HG02588 (cell line): ENCODE measurements at regions not wholly inside any gene's neighbourhood (a gene's known extent, or its start where the extent isn't known, plus 50 kb on each side); places are given as distances from the start of the nearest gene placed in this dataset.
"Not testable (repeated sequence)": the region's sequence is repeated elsewhere in the genome, so short reads cannot be mapped to it uniquely, and the experiment has no call there.

Experiments used
- ATAC-seq: cut with Tn5 transposase; IDR thresholded peaks from one replicate; pipeline ENCODE4 v1.9.1; 2021; ENCODE audit warnings: mild to moderate bottlenecking, moderate library complexity; ENCODE audit not compliant: unreplicated experiment

DNA sequence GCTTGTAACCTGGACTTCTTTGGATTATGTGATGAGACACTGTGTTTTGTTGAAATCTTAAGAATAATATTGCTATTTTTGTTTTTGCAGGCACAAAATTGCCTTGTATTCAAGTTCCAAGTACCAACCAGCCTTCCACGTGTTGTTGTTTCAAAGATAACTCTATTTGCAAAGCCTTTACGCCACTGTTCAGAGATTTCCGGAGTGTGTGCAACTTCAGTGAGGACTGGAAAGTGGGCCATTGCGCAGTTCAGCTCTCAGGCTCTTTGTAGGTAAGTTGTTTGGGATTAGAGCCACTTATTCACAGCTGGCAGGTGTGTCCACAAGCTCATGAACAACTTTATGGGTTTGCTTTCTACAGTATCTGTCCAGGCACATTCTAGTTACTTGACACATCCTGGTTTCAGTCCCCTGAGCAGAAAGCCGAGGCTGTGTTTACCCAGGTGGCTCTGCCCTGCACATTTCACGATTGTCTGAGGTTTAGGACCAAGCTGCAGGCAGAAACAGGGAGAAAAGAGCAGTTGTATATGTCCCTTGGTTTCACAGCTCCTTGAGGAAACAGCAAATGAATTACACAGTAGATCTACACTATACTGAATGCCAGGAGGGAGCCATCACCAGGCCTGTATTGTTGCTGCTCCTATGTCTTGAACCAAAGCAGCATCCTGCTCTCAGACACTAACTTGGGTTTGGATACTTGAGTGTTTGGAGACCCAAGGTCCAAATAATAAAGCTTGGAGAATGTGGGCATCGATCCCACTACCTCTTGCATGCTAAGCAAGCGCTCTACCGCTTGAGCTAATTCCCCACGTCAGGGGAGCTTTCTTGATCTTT lies 136.1 kb upstream of the ZNF322 start:
- not testable (repeated sequence) for ATAC-seq

DNA sequence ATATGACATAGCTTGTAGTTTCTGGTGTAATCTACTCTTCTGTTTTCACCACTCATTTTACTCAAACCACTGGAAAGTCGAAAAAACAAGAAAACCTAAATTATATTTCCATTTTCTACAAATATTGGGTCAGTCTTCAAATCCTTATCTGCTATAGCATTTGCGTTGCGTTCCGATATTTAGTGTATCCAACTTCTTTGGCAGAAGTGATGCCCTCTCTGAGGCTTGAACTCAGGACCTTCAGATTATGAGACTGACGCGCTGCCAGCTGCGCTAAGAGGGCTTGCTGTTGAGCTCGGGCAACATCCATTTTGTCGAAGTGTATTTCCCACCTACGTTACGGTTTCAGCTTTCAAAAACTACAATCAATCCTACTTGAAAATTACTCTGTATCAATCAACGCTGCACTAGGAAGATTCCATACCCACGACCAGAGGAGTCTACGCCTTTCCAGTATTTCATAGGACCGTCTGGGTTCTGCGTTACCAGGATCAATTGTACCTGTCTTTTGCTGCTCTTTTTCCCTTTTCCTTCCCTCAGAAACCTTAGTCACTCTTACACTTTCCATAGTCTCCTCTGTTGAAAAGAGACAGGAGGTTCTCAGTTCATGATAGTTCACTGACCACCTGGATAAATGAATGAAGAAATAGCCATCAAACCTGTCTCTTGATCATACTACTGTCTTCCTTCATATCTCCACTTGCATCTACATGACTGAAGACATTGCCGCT lies 140.5 kb upstream of the ZNF322 start:
- ATAC-seq, result not testable (repeated sequence)

- not testable (repeated sequence) for ATAC-seq
Observed at GRCh38 chr6:26803762-26804161, 144.2 kb upstream of the ZNF322 start.

DNA sequence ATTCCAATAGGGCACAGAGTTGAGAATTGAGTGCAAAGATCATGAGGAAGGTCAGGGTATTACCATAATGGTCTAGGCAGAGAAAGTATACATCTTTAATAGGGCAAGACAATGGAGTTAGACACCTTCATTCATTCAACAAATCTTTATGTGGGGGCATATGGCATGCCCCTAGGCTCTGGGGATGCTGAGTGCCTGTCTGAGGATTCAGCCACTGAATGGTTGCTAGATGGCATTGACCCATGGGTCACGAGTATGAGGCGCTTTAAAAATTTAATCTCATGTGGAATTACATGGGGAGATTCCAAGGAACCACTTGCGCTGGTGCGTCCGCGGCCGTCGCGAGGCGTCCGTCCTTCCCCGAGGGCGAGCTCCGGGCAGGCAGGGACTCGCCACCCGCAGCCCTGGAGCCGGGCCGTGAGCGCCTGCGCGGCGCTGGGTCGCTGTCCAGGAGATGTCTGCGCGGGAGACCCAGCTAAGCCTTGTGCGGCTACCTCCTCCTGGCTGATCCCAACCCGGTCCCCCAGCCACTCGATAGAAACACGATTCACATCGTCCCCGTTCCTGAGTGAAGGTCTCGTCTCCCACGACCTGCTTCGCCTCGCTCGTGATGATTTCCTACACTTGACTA lies 152.1 kb upstream of the ZNF322 start:
- ATAC-seq, result not testable (repeated sequence)

GRCh38 chr6:26818640-26819225 lies 159.2 kb upstream of the ZNF322 start:
- ATAC-seq, result not testable (repeated sequence)

DNA sequence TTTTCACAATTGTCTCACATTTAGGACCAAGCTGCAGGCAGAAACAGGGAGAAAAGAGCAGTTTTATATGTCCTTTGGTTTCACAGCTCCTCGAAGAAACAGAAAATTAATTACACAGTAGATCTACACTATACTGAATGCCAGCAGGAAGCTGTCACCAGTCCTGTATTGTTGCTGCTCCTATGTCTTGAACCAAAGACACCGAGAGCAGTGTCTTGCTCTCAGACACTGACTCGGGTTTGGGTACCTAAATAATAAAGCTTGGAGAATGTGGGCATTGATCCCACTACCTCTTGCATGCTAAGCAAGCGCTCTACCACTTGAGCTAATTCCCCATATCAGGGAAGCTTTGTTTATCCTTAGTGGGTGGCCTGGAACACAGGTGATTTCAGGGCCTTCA lies 168.4 kb upstream of the ZNF322 start:
- ATAC-seq, result not testable (repeated sequence)

GRCh38 chr6:26829480-26829879 lies 169.9 kb upstream of the ZNF322 start:
- ATAC-seq, result not testable (repeated sequence)

- not testable (repeated sequence) for ATAC-seq
Observed at GRCh38 chr6:26830992-26831391, 171.4 kb upstream of the ZNF322 start.

DNA sequence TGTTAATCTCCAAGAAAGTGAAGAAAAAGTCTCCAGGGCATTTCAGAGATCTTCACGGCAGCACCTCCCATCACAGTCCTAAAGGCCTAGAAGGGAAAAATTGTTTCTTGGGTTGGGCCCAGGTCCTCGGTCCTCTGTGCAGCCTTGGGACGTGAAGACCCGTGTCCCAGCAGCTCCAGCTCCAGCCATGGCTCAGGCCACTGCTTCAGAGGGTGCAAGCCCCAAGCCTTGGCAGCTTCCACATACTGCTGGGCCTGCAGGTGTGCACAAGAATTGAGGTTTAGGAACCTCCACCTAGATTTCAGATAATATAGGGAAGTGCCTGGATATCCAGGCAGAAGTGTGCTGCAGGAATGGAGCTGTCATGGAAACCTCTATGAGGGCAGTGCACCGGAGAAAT lies 176.2 kb upstream of the ZNF322 start:
- ATAC-seq, result not testable (repeated sequence)

- ATAC-seq, result not testable (repeated sequence)
Observed at GRCh38 chr6:26836657-26837056, 177.1 kb upstream of the ZNF322 start.

DNA sequence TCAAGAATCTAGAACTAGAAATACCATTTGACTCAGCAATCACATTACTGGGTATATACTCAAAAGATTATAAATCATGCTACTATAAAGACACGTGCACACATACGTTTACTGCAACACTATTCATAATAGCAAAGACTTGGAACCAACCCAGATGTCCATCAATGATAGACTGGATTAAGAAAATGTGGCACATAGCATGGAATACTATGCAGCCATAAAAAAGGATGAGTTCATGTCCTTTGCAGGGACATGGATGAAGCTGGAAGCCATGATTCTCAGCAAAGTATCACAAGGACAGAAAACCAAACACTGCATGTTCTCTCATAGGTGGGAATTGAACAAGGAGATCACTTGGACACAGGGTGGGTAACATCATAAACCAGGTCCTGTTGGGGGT lies 185.3 kb upstream of the ZNF322 start:
- ATAC-seq, result not testable (repeated sequence)

DNA sequence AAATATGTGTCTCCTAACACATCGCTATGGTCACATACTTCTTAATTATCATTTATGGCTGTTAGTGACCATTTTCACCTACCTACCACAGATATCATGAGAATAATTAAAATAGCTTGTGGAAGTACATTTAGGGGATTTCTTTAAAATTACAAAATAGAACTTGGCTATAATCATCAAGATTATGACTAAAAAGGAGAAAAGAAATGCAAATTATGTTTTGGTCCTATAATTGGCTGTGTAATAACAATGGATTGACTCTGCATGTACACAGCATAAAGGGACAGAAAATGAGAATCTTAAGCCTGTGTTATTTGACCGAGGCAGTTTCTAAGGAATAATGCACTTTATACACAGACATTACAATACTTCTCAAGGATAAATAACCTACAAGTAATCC lies 197.7 kb upstream of the ZNF322 start:
- not testable (repeated sequence) for ATAC-seq

GRCh38 chr6:26859067-26859770 lies 199.7 kb upstream of the ZNF322 start:
- not testable (repeated sequence) for ATAC-seq

DNA sequence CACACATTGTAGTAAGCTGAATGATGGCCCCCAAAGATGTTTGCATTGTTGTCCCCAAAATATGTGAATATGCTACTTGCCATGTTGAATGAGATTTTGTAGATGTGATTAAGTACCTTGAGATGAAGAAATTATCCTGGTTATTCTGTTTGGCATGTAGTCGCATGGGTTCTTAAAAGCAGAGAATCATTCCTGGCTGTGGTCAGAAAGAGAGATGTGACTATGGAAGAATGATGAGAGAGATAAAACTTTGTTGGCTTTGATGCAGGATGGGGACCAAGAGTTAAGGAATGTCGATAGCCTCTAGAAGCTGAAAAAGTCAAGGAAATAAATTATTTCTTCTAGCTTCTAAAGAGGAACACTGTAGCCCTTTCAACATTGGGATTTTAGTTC lies 200.2 kb upstream of the ZNF322 start:
- ATAC-seq, result not testable (repeated sequence)

GRCh38 chr6:26861913-26862312 lies 202.4 kb upstream of the ZNF322 start:
- ATAC-seq, result not testable (repeated sequence)

GRCh38 chr6:26863641-26864040 lies 204.1 kb upstream of the ZNF322 start:
- not testable (repeated sequence) for ATAC-seq

DNA sequence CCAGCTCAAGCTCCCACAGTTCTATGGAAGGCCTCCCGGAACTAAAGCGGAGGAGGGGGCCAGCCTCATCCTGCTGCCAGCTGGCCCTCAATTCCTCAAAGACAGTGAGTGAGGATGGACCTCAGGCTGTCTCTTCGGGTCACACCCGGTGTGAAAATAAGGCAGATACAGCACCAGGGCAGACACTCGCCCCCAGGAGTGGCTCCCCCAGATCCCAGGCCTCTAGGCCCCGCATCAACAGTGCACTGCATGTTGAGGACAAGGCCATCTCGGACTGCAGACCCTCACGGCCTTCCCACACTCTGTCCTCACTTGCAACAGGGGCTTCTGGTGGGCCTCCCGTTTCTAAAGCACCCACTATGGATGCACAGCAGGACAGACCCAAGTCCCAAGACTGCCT lies 239.2 kb upstream of the ZNF322 start:
- not testable (repeated sequence) for ATAC-seq

GRCh38 chr6:26924206-26924605 lies 264.7 kb upstream of the ZNF322 start:
- not testable (repeated sequence) for ATAC-seq

GRCh38 chr6:26928190-26928589 lies 268.6 kb upstream of the ZNF322 start:
- not testable (repeated sequence) for ATAC-seq

DNA sequence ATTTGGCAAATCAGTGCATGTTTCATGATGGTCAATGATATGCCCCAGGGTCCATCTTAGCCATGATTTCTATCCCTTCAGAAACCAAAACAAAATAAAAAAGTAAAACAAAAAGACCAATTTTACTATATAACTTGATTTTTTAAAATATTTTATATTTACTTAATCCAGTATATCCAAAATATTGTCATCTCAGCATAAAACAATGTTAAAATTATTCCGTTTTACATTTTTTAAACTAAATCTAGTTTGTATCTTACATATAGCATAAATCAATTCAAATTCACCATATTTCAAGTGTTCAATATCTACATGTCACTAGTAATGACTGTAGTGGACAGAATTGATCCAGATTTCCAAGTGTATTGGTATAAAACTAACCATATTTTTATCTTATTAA lies 277.7 kb upstream of the ZNF322 start:
- ATAC-seq, result not testable (repeated sequence)
